T-helper 2 cell treated with Interferon-gamma antibody and Interleukin-4, amounts not matched to agents 100 ng/mL and 5 ng/mL, for 36 hours (primary cell): ENCODE measurements at regions not wholly inside any gene's neighbourhood (a gene's known extent, or its start where the extent isn't known, plus 50 kb on each side); places are given as distances from the start of the nearest gene placed in this dataset.

Experiments used
- intact Hi-C: fragments of 100-400 bp; cut with micrococcal nuclease; formaldehyde crosslinking; loops from one replicate; pipeline ENCODE4 v1.15.1; 2023

DNA sequence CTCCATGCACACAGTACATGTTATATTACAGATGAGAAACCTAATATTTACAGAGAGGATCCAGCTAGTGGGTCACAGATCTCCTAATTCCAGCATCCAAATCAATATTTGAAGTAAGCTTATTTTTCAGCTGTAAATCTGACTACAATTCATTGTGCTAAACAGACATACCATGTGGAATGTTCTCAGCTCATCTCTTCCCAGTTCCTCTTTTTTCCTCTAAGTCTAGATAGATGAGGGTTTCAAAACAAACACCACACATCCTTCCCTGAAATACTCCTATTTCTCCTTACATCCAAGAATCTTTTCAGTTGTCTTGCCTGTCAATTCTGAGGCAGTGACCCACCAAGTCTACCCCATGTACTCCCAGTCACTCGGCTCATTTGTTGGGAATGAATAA lies 200.7 kb upstream of the PIK3C3 start:
- intact Hi-C loops, result no loop called here

DNA sequence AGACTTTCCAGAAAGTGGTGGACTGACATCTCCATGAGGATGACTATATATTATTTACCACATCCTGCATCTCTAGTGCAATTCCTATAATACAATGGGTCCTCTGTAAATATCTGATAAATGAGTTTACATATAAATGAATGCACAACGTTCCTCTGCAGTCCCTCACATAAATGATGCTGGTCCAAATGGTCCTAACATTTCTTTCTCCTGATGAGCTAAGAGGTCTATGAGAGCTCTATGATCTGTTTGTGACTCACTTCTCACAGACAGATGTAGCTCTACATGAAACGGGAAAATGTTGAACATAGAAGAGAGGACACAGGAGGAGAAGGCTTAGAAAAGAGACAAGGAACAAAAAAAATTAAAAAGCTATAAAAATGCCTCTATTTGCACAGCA lies 201.2 kb upstream of the PIK3C3 start:
- intact Hi-C loops, result no loop called here

DNA sequence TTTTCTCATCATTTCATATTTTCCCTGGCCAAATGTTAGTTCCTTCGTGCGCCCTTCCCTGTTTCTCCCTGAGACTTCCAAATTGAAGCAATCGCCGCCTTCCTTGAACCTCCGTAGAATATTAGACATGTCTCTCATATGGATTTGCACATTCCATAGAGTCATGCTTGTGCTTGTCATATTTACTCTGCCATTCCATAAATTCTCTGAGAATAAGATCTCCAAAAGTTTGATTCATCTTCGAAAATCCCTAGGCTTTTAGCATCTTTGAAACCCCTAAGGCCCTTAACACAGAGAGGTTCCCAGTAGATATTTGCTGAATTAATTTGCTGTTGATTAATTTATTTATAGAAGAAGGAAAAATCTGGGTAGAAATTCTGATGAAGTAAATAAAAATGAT lies 202.2 kb upstream of the PIK3C3 start:
- intact Hi-C loops, result no loop called here

DNA sequence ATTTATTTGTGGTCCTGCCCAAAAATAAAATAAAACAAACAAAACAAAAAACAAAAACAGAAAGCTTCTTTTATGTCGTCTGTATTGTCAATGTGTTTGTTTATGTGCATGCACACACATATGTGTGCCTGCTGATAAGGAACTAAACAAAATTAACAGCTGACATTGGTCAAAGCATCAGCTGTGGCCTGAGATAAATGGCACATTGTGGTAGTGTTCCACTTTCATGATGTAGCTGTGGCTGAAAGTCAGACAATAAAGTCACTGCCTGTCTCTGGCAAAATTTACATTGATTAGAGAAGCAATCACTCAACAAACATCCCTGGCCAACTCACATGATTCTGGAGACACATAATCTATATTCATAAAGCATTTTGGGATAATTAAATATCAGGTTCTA lies 203.4 kb upstream of the PIK3C3 start:
- intact Hi-C loops, result no loop called here

DNA sequence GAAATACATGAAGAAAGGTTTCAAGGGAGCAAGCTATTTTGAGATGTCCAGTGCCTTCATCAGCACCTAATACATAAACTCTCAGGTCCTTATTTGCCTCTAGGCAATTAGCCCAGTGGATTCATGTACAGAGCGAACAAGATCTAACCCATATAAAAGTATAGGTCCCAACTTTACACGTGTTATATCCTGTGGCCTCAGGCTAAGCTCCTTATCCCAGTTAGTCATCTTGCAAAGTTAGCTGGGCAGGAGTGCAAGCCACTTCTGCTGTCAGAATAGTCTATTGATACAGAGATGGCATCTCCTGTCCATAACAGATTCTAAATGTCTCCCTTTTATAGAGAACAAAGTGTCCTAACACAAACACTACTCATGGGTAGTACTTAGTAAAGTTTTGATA lies 203.9 kb upstream of the PIK3C3 start:
- intact Hi-C loops, result no loop called here

DNA sequence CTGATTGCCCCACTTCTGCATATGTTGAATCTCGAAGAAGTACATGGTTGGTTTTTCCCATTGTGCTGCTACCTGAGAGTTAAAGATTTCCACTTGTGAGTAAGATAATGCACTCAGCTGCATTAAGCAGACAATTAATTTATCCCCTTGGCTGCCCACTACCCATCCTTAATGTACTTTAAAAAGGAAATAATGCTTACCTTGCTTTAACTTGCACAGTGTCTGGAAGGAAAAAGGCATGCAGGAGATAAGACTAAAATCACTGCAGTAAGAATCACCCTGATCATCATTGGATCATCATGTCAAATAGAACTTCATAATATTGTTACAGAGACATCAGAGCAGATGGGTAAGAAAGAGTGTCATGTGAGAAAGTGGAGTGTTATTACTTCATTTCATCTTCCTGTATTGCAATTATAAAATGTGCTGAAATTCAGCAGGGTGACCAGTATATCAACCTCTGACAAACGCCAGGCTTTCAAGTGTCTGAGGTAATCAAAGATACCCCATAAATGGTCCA lies 207.3 kb upstream of the PIK3C3 start:
- intact Hi-C loops, result no loop called here

DNA sequence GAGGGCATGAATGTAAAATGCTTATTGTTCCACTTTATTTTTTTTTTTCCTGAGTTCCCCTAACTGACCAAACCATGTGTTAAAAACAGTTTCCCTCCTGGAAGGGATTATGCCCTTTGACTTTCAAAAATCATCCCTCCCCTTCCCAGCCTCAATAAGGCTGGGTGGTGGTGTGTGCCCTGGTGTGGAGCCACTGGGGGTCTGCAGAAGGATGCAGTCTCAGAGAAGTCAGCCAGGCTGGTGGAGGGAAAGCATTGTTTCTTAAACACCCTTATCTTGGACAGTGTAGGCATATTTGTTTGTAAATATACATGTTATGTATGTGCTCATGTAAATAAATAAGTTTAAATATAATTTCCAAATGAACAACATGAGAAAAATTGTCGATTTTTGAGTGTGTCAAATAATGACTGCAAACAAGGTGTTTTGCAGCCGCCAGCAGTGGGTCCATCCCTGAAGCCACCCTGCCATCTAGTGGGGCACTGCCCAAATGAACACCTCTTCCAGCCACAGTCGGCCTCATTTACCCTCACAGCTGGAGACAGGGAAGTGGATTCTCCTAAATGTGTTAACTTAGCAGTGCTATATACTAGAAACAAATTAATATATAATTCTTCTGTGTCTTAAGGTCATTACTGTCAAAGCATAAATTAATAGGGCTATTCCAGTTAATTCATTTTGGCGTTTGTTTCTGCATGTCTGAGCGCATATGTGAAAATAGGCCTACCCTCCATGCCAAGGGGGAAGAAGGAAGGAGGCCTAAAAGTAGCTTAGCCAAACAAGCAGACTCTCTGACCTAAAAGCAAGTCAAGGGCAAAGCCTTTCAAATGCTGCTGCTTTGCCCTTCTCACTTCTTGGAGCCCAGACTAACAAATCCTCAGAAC lies 209.6 kb upstream of the PIK3C3 start:
- intact Hi-C loops, result no loop called here

DNA sequence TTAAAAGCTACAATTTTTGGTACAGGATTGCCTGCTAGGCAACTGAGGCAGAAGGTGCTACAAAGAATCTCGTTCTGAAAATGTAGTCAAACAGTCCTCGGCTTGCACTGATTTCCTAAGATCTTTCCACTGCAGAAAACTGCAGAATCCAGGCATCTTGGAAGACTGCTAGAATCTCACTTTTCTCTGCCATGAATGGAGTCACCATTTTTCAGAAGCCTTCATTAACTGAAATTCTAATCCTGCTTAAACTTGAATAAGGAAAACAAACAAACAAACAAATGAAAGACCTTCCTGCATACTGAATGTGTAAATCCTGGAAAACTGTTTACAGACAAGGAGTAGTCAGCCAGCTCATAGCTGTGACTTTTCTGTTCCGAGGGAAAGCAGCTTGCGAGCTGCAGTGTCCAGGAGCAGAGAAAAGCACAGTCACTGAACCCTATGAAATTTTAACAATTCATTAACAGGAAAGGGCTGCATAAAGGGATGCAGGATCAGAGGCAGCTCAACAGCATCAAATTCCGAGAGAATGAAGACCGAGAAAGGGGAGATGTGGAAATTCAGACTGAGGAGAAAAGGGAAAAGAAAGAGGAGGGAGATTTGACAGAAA lies 210.5 kb upstream of the PIK3C3 start:
- intact Hi-C loops, result no loop called here

DNA sequence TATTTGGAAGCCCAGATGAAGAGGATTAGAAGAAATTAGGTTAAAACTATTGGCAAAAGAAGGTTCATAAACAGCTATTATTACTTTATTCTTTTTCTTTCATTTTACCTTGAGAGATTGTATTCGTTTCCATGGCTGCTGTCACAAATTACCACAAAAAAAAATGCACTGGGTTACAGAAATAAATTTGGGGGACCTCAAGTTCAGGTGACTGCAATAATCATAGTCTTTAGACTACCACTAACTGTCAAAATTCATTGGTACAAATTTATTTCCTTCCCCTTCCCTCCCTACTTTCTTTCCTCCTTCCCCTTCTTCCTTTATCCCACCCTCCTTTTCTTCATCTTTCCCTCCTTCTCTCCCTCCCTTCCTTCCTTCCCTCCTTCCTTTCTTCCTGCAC lies 217.8 kb upstream of the PIK3C3 start:
- intact Hi-C loops, result no loop called here

DNA sequence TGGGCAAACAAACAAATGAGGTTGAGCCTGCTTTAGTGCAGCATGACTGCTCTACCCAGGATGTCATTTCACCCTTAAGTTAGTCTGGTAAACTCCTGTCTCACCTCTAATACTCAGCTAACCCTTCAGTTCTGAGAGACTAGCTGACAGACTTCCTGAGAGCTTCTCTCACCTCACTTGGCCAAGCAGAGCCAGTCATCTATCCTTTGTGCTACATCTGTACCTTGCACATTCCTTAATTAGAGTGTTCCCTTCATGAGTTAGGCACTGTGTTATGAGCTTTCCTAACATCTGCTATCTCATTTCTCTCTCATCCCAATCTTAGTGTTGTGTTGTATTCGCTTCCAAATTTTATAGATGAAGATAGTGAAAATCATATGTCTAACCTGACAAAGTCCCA lies 220.1 kb upstream of the PIK3C3 start:
- intact Hi-C loops, result no loop called here

DNA sequence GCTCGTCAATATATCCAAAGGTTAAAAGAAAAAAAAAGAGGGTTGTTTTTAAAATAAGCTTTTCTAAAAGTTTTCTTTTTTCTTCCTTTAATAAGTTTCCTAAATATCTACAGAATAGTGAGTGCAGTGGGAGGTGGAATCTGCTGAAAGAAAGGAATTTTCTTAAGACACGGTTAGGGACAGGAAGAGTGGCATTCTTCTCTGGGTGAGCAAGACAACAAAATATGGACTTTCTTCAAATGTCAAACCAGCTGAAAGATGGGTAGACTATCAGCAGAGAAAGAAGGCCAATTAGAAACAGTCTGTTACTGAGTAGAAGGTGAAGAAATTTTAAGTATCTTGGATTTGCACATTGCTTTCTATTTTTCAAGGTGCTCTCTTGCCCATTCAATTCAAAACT lies 222.7 kb upstream of the PIK3C3 start:
- intact Hi-C loops, result no loop called here

DNA sequence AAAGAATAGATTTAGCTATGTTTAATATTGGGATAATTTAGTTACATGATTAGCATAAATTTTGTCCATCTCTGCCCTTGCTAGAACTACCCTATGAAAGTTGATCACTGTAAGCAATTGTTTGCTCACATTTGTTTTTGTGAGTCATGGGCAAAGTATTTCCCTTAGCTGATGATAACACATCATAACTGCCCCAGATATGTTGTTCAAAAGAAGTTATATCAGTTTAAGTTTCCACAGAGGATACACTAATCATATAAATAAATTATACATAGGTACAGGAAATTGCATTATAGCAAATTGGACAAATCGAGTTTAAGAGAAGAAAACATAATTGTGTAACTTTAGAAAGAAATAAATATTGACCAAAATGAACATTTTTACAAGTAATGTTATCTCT lies 223.2 kb upstream of the PIK3C3 start:
- intact Hi-C loops, result no loop called here

DNA sequence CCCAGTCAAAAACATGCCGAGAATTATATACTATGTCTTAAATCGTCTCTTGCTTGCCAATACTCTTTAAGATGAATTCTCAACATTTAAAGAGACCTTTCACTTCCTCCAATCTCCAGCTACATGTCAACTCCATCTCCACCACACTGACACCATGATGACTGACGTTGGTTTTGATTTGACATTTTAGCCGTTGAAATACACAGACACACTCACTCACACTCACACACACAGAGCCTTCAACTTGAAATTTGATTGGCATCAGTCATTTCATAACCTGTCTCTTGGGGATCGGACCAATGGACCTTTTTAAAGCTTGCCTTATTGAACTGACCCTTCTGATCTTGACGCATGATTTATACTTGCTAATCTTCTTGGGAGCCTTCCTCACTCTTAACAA lies 230.8 kb upstream of the PIK3C3 start:
- intact Hi-C loops, result no loop called here

DNA sequence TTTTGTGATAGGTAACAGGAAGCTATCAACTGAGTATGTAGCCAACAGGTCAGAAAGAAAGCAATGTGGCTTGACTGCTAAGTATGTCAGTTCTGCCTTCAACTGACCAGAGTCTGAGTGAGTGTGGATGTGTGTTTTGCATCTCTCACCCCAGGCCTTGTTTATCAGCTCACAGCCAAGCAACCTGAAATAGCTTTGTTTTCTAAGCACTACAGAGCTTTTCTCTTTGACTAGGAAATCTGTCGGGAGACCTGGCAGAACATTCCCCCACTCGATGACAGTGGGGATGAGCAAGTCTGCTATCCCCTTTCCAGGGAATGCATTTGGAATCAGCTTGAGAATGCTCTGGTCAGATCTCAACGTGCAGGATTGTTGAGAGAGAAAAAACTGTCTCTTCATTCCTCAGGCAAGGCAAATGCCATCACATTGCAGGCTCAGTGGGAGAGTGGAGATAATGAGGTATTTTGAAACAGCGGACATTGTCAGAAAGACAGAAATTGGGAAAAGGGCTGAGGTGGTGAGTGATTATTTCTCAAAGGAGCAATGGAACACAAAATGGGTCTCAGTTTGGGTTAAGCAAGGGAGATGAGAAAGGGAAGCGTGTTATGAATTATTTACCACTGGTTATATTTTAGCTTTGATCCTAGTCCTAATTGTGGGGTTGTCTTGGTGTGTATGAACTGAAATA lies 233.8 kb upstream of the PIK3C3 start:
- intact Hi-C loops, result no loop called here

DNA sequence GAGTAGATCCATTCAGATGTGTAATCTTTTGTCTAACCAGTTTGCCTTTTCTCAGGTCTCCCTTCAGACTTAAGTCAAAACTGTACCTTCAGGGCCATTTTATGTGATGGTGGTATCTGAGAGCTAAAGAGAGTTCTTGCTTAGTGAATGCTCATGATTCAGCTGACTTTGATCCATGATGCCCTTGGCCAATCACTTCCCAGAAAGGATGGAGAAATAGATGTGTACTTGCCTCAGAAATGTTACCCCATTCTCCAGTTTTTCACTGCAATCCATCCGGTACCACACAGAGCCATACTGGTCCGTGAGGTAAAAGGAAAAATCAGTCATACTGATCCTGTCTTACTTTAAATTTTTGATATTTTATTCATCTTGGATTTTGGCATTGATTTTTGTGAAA lies 234.8 kb upstream of the PIK3C3 start:
- intact Hi-C loops, result no loop called here

DNA sequence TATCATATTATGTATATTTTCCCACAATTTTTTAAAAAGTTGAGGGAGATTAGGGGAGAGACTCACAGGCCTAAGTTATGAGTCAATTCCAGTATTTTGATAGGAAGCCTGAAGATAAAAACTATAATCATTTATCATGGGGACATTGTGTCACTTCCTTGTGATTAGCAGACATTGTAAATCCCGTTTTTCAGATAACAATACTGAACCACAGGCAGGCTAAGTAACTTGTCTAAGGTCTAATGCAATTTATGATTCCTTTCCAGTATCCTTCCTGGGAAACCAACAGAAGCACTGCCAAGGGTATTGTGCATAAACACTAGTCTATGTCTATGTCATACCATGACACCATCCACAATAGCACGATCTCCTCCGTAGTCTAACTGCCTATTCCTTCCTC lies 235.2 kb upstream of the PIK3C3 start:
- intact Hi-C loops, result no loop called here

DNA sequence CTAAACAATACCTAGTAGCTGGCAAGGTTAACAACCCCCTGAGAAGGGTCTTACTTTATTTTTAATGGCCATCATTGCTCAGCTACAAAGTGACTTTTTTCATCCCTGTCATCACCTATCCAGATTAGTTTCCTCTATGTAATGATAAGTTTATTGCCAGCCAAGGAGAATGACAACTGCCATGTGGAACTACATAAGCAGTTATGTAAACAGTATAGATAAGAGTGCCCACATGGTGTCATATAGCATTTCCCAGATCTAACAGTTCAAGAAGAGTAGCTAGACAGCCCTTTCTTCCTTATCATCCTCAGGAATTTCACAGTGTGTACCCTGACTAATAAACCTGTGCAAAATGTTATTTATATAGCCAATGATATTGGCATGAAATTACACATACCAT lies 240.2 kb upstream of the PIK3C3 start:
- intact Hi-C loops, result no loop called here

DNA sequence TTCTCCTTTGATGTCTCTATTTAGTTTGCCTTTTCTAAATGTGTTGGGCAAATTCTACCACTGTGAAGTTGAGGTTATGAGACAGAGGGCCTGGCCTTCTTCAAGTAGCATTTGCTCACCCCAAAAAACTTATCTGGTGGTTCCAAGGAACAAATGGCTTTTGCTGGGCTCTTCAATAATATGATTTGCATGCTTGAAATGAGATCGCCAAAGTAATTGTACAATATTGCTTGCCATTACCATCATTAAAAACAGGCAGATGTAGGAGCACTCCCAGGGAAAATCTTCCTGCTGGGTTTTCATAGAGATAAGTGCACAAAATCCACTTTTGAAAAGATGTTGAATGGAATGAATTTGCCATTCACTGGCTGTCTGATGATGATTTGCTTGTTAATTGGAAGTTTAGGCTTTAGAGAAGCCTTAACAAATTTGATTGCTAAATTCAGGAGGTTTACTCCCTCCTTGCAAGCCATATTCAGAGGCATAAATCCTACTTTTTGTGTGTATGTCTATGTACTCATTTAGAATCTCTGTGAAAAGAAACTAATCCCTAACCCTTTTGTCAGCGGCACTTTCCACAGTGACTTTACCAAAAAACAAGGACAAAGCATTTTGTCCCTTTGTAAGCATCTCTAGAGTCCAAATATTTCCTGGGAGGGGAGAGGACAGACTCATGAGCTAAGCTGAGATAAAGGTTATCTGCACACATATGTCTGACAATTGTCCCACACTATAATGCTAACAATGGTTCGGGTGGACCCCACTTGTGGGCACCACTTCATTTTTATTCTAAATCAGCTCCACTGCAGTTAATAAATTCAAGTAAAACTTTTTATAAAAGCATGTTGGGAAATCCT lies 240.8 kb upstream of the PIK3C3 start:
- intact Hi-C loops, result no loop called here

DNA sequence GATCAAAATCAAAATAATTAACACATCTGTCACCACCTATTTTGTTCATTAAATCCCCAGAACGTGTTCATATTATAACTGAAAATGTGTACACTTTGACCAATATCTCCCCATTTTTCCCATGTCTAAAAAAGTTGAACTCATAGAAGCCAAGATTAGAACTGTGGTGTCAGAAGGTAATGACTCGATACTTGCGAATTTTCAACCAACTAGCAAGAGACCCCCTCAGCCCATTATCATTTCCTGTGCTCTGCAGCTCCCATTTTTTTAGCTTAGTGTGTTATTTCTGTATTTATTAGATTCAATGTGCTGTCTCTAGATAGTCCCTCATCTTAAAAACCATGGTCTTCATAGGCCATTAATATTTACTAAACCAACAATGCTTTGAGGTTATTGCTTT lies 248.7 kb upstream of the PIK3C3 start:
- intact Hi-C loops, result no loop called here

DNA sequence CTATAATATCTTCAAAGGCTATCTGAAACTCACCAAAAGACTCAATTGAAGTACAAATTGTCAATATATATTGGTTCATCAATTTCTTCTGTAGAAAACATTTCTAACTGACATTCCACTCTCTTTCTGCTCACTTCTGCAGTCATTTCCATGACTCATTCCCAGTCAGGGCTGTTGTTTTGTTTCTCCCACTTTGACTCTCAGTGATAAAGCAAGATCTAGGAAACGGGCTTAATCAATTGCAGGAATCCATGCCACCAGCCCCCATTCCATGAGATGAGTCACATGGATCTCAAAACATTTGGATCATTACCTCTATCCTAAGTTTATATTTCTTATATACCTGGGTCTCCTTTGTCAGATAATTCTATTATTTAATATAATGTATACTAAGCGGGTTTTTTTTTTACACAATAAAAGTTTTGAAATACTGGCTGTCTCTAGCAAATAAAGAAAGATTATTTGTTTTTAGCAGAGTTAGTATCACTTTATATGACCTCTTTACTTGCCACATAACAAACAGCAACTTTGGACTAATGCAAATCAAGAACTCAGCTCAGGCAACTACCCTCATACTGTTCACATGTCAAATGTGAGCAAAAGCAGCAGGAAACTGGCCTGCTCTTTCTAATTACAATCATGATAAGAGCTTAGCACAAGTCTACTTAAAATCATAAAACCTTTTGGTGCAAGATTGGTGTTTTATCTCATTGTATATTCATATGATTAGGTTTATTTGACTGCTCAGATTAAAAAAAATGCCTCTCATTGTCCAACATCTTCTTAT lies 251.1 kb upstream of the PIK3C3 start:
- intact Hi-C loops, result no loop called here

DNA sequence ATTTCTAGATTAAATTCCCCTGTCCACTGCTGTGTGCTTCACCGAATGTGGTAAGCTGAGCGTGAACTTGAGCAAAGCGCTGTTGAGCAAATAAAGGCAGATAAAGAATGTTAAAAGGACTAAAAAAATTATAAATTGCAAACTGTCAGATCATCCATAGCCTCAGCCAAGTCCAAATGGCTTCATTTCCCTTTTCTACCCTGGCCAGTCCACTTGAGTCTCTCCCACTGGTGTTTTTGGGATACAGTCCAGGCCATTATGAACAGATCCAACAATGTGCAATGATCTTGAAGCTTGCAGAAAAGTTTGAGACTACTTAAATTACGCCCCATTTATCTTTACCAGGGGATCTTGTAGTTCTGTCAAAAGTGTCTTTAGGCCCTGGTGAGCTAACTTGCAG lies 254.6 kb upstream of the PIK3C3 start:
- intact Hi-C loops, result no loop called here
